D341Med (cell line): ENCODE measurements at regions not wholly inside any gene's neighbourhood (a gene's known extent, or its start where the extent isn't known, plus 50 kb on each side); places are given as distances from the start of the nearest gene placed in this dataset.
"Not testable (repeated sequence)": the region's sequence is repeated elsewhere in the genome, so short reads cannot be mapped to it uniquely, and the experiment has no call there.

Experiments
- DNase-seq: peaks from one replicate; pipeline ENCODE4 v3.0.0; 2012; ENCODE audit warnings: low spot score

GRCh38 chr11:106495046-106495445 is 417.6 kb downstream of the AASDHPPT start:
- DNase-seq, result no peak

- DNase-seq, result no peak
These were observed 419.2 kb downstream of the AASDHPPT start for GRCh38 chr11:106496677-106497076.

GRCh38 chr11:106497321-106497720 is 419.9 kb downstream of the AASDHPPT start:
- no peak for DNase-seq

- DNase-seq, result no peak
These were observed 420.4 kb downstream of the AASDHPPT start for GRCh38 chr11:106497822-106498221.

GRCh38 chr11:106503901-106504300 is 426.4 kb downstream of the AASDHPPT start:
- no peak for DNase-seq

GRCh38 chr11:106507645-106508306 is 430.3 kb downstream of the AASDHPPT start:
- no peak for DNase-seq

- no peak for DNase-seq
These were observed 437.2 kb downstream of the AASDHPPT start for GRCh38 chr11:106514706-106515105.

GRCh38 chr11:106517426-106517825 is 440.0 kb downstream of the AASDHPPT start:
- no peak for DNase-seq

- no peak for DNase-seq
These were observed 442.9 kb downstream of the AASDHPPT start for GRCh38 chr11:106520146-106520912.

GRCh38 chr11:106520920-106521319 is 443.5 kb downstream of the AASDHPPT start:
- no peak for DNase-seq

GRCh38 chr11:106523171-106523570 is 445.7 kb downstream of the AASDHPPT start:
- DNase-seq, result no peak

- no peak for DNase-seq
These were observed 446.5 kb downstream of the AASDHPPT start for GRCh38 chr11:106523921-106524320.

GRCh38 chr11:106524436-106524835 is 447.0 kb downstream of the AASDHPPT start:
- DNase-seq, result no peak

- not testable (repeated sequence) for DNase-seq
These were observed 454.2 kb downstream of the AASDHPPT start for GRCh38 chr11:106531648-106532047.

- DNase-seq, result no peak
These were observed 455.6 kb downstream of the AASDHPPT start for GRCh38 chr11:106533046-106533445.

GRCh38 chr11:106540001-106540400 is 462.5 kb downstream of the AASDHPPT start:
- DNase-seq, result no peak

GRCh38 chr11:106548406-106548805 is 469.9 kb downstream of the GUCY1A2 start:
- no peak for DNase-seq

GRCh38 chr11:106551744-106552673 is 466.3 kb downstream of the GUCY1A2 start:
- DNase-seq, result no peak

GRCh38 chr11:106552694-106553203 is 465.5 kb downstream of the GUCY1A2 start:
- no peak for DNase-seq

GRCh38 chr11:106553304-106553703 is 465.0 kb downstream of the GUCY1A2 start:
- DNase-seq, result no peak

GRCh38 chr11:106555566-106556250 is 462.6 kb downstream of the GUCY1A2 start:
- DNase-seq, result not testable (repeated sequence)

- no peak for DNase-seq
These were observed 452.9 kb downstream of the GUCY1A2 start for GRCh38 chr11:106565326-106565725.
